ENCODE measurements at regions not wholly inside any gene's neighbourhood (a gene's known extent, or its start where the extent isn't known, plus 50 kb on each side); places are given as distances from the start of the nearest gene placed in this dataset.

GRCh38 chr5:156103155-156103885 is 223.6 kb upstream of the SGCD start:
- Histone ChIP-seq H3K27ac (ENCODE audit: extremely low read depth, low read depth, low read length) (no peak overlapping the region), H2AFZ (ENCODE audit: low read depth, low read length) (no peak overlapping the region), H3K27me3 (ENCODE audit: control insufficient read depth in 2 of 2, insufficient read depth in 2 of 2, low read length in 2 of 2) (no peaks in the 10 kb centered on the region), H3K9me1 (ENCODE audit: control insufficient read depth, insufficient read depth, low read length) (no peaks in the 10 kb centered on the region), H3K9me3 (replicated peaks; ENCODE audit: control insufficient read depth, insufficient read depth, low read depth, low read length) (no peaks in the 10 kb centered on the region), H3K4me3 (no peak overlapping the region), H3K36me3 (ENCODE audit: control insufficient read depth, insufficient read depth, low read length) (no peaks in the 10 kb centered on the region), H3K9ac (ENCODE audit: insufficient read depth in 1 of 2, low read depth in 2 of 2, low read length in 2 of 2) (no peak overlapping the region), H3K4me2 (ENCODE audit: insufficient read depth, low read length) (no peak overlapping the region), H4K20me1 (replicated peaks; ENCODE audit: control insufficient read depth, insufficient read depth, low read length) (no peaks in the 10 kb centered on the region), H3K4me1 (replicated peaks in 1 of 2; ENCODE audit: control insufficient read depth in 2 of 2, insufficient read depth in 2 of 2, low read length in 2 of 2) (no peaks in the 10 kb centered on the region), H3K79me2 (ENCODE audit: control insufficient read depth, insufficient read depth, low read length) (no peaks in the 10 kb centered on the region)
- no peak for ATAC-seq
- FAIRE-seq = no peak
- in situ Hi-C loops (cut with MboI) (no loop called here), intact Hi-C loops (cut with micrococcal nuclease) (no loop called here)
- ChIA-PET POLR2A (no interaction called here), CTCF (ENCODE audit: low intra/inter-chr PET ratio) (no interaction called here)
- TF ChIP-seq ZNF121 (CRISPR knock-in tag; conservative IDR thresholded peaks at IDR 0.05) = no peak
- TF ChIP-seq LARP7 (IDR thresholded peaks at IDR 0.05) = no peak
- no peak for TF ChIP-seq NFIX (CRISPR knock-in tag; IDR thresholded peaks at IDR 0.05; ENCODE audit: low read depth)
- no peak for DNase-seq (ENCODE audit: extremely low read depth in 1 of 4, low spot score in 3 of 4)
- no TSS peak for BruUV-seq (replicated peaks)
- 0% methylated on average over 2 of the region's 2 CpGs for WGBS (ENCODE audit: insufficient coverage, low coverage, missing lambda C conversion rate)

GRCh38 chr5:156109317-156110023 is 217.5 kb upstream of the SGCD start:
- FAIRE-seq (no peak), ATAC-seq (no peak), DNase-seq (ENCODE audit: extremely low read depth in 1 of 4, low spot score in 3 of 4) (no peak)
- Histone ChIP-seq H3K27me3 (ENCODE audit: control insufficient read depth in 2 of 2, insufficient read depth in 2 of 2, low read length in 2 of 2) (no peaks in the 10 kb centered on the region), H4K20me1 (replicated peaks; ENCODE audit: control insufficient read depth, insufficient read depth, low read length) (no peaks in the 10 kb centered on the region), H3K4me1 (replicated peaks in 1 of 2; ENCODE audit: control insufficient read depth in 2 of 2, insufficient read depth in 2 of 2, low read length in 2 of 2) (no peaks in the 10 kb centered on the region), H3K79me2 (ENCODE audit: control insufficient read depth, insufficient read depth, low read length) (no peaks in the 10 kb centered on the region), H3K4me2 (ENCODE audit: insufficient read depth, low read length) (no peak overlapping the region), H3K9me3 (replicated peaks; ENCODE audit: control insufficient read depth, insufficient read depth, low read depth, low read length) (no peaks in the 10 kb centered on the region), H3K4me3 (no peak overlapping the region), H2AFZ (ENCODE audit: low read depth, low read length) (no peak overlapping the region), H3K9ac (ENCODE audit: insufficient read depth in 1 of 2, low read depth in 2 of 2, low read length in 2 of 2) (no peak overlapping the region), H3K9me1 (ENCODE audit: control insufficient read depth, insufficient read depth, low read length) (no peaks in the 10 kb centered on the region), H3K36me3 (ENCODE audit: control insufficient read depth, insufficient read depth, low read length) (no peaks in the 10 kb centered on the region), H3K27ac (ENCODE audit: extremely low read depth, low read depth, low read length) (no peak overlapping the region)
- ChIA-PET POLR2A (no interaction called here), CTCF (ENCODE audit: low intra/inter-chr PET ratio) (no interaction called here)
- in situ Hi-C loops (cut with MboI) = no loop called here
- BruUV-seq (replicated peaks) = no TSS peak
- TF ChIP-seq ZNF75A (CRISPR knock-in tag; IDR thresholded peaks at IDR 0.05) = no peak
- TF ChIP-seq HES1 (IDR thresholded peaks at IDR 0.05; ENCODE audit: low read depth) = no peak
- no peak for TF ChIP-seq CEBPG (CRISPR knock-in tag; IDR thresholded peaks at IDR 0.05)
- no peak for TF ChIP-seq CEBPG (tag; conservative IDR thresholded peaks at IDR 0.05 in 1 of 2, IDR thresholded peaks at IDR 0.05 in 1 of 2)
- TF ChIP-seq CREBBP (IDR thresholded peaks at IDR 0.05; ENCODE audit: low read depth, low read length) = no peak
- TF ChIP-seq CBFA2T2 (conservative IDR thresholded peaks at IDR 0.05) = no peak
- no peak for TF ChIP-seq RBM34 (IDR thresholded peaks at IDR 0.05; ENCODE audit: borderline replicate concordance, insufficient read depth, low read length)
- intact Hi-C loops (cut with micrococcal nuclease) = no loop called here
- 2% methylated on average over 2 of the region's 2 CpGs for WGBS (ENCODE audit: insufficient coverage, low coverage, missing lambda C conversion rate)
